Liver (tissue), 8 donors: ENCODE measurements at regions not wholly inside any gene's neighbourhood (a gene's known extent, or its start where the extent isn't known, plus 50 kb on each side); places are given as distances from the start of the nearest gene placed in this dataset.

ENCODE experiments used
- DNase-seq: peaks from one replicate; pipeline ENCODE4 v3.0.0-alpha.2; 2017; ENCODE audit warnings: low spot score
- H3K27ac ChIP-seq, 2 donors: one replicate each; pipeline ENCODE4 v1.7.0; 2013; ENCODE audit warnings: inconsistent platforms in 2 of 2, low read length in 2 of 2, control low read depth in 1 of 2, low read depth in 1 of 2, mild to moderate bottlenecking in 1 of 2
- H3K27me3 ChIP-seq, 4 donors: one replicate each; pipeline versions ENCODE4 v1.6.1 to v1.7.0; 2013; ENCODE audit warnings: low read length in 3 of 4, inconsistent platforms in 1 of 4, mild to moderate bottlenecking in 1 of 4, moderate library complexity in 1 of 4; ENCODE audit not compliant: control insufficient read depth in 4 of 4, insufficient read depth in 4 of 4
- H3K36me3 ChIP-seq, 4 donors: one replicate each; pipeline versions ENCODE4 v1.6.1 to v1.7.0; 2013; ENCODE audit warnings: low read length in 3 of 4, mild to moderate bottlenecking in 3 of 4, low read depth in 1 of 4, moderate library complexity in 1 of 4; ENCODE audit not compliant: control insufficient read depth in 4 of 4, insufficient read depth in 3 of 4
- H3K4me1 ChIP-seq, 4 donors: one replicate each; pipeline versions ENCODE4 v1.6.1 to v1.7.0; 2013; ENCODE audit warnings: low read length in 3 of 4, mild to moderate bottlenecking in 3 of 4, moderate library complexity in 1 of 4; ENCODE audit not compliant: control insufficient read depth in 4 of 4, insufficient read depth in 4 of 4
- H3K4me3 ChIP-seq, 3 donors: one replicate each; pipeline versions ENCODE4 v1.6.1 to v1.7.0; 2013; ENCODE audit warnings: low read length in 3 of 3, control low read depth in 1 of 3, low read depth in 1 of 3, mild to moderate bottlenecking in 1 of 3
- H3K9ac ChIP-seq, 2 donors: one replicate each; pipeline ENCODE4 v1.7.0; 2013; ENCODE audit warnings: low read length in 2 of 2, mild to moderate bottlenecking in 2 of 2, moderate library complexity in 2 of 2, control low read depth in 1 of 2, low read depth in 1 of 2
- H3K9me3 ChIP-seq, 4 donors: one replicate each; pipeline versions ENCODE4 v1.6.1 to v1.7.0; 2013; ENCODE audit warnings: low read length in 3 of 4; ENCODE audit not compliant: control insufficient read depth in 4 of 4
- ATF3 ChIP-seq: IDR thresholded peaks from 2 replicates; pipeline ENCODE4 v1.6.1; 2016; ENCODE audit warnings: antibody characterized with exemption
- CTCF ChIP-seq: fragments of 150-350 bp; IDR thresholded peaks from 2 replicates; pipeline ENCODE4 v1.5.1; 2017; ENCODE audit warnings: improper control_type of control experiment, low read depth, low read length; ENCODE audit not compliant: missing input control
- EGR1 ChIP-seq, 2 donors: IDR thresholded peaks; 2 replicates each; pipeline ENCODE4 v1.6.1; 2016 to 2018; ENCODE audit warnings: antibody characterized with exemption in 2 of 2, low read depth in 2 of 2
- FOXA1 ChIP-seq: IDR thresholded peaks from 2 replicates; pipeline ENCODE4 v1.6.1; 2016; ENCODE audit warnings: antibody characterized with exemption
- FOXA2 ChIP-seq: IDR thresholded peaks from 2 replicates; pipeline ENCODE4 v1.6.1; 2016; ENCODE audit warnings: antibody characterized with exemption
- GABPA ChIP-seq, 2 donors: IDR thresholded peaks in 1 of 2; conservative IDR thresholded peaks in 1 of 2; 2 replicates each; pipeline ENCODE4 v1.6.1; 2016; ENCODE audit warnings: antibody characterized with exemption in 2 of 2, mild to moderate bottlenecking in 1 of 2, moderate library complexity in 1 of 2
- HNF4A ChIP-seq, 2 donors: conservative IDR thresholded peaks; 2 replicates each; pipeline ENCODE4 v1.6.1; 2016; ENCODE audit warnings: antibody characterized with exemption in 2 of 2, mild to moderate bottlenecking in 2 of 2
- MAX ChIP-seq: IDR thresholded peaks from 2 replicates; pipeline ENCODE4 v1.6.1; 2016; ENCODE audit warnings: antibody characterized with exemption
- NR2F2 ChIP-seq: IDR thresholded peaks from 2 replicates; pipeline ENCODE4 v1.6.1; 2016; ENCODE audit warnings: antibody characterized with exemption
- RAD21 ChIP-seq, 2 donors: IDR thresholded peaks; 2 replicates each; pipeline ENCODE4 v1.6.1; 2016; ENCODE audit warnings: antibody characterized with exemption in 2 of 2, mild to moderate bottlenecking in 2 of 2
- SP1 ChIP-seq: IDR thresholded peaks from 2 replicates; pipeline ENCODE4 v1.6.1; 2018; ENCODE audit warnings: antibody characterized with exemption, mild to moderate bottlenecking
- TAF1 ChIP-seq: conservative IDR thresholded peaks from 2 replicates; pipeline ENCODE4 v1.6.1; 2016; ENCODE audit warnings: antibody characterized with exemption, mild to moderate bottlenecking
- ZBTB33 ChIP-seq: IDR thresholded peaks from 2 replicates; pipeline ENCODE4 v1.6.1; 2016; ENCODE audit warnings: antibody characterized with exemption
- WGBS: extraction: QIAGEN DNeasy Blood & Tissue Kit; methylation state at CpG from one replicate; pipeline ENCODE4 v1.1.7; 2013; 5-methylcytosine and 5-hydroxymethylcytosine counted together
- donor health status: healthy.
- donor health status: healthy.
- donor health status: healthy.
- donor health status: healthy.
- donor health status: healthy.

GRCh38 chr16:85296859-85297660, 184.8 kb upstream of the CIBAR2 start:
- Histone ChIP-seq H3K9me3 (no peaks in the 10 kb centered on the region), H3K9ac (no peak overlapping the region), H3K27me3 (no peaks in the 10 kb centered on the region), H3K4me1 (peaks cover 3 to 24% (median 14%) of the 10 kb centered on the region in 4 donors), H3K4me3 (no peak overlapping the region), H3K36me3 (no peaks in the 10 kb centered on the region), H3K27ac (no peak overlapping the region)
- DNase-seq: peak; percentile 66
- WGBS: 36% methylated on average over 18 of the region's 18 CpGs
- TF ChIP-seq CTCF (peak; percentile 59), TAF1 (no peak), RAD21 (IDR thresholded peaks at IDR 0.05) (peak; percentile 65 to 78)

GRCh38 chr16:85297881-85298280, 185.6 kb upstream of the CIBAR2 start:
- H3K9me3 ChIP-seq: no peaks in the 10 kb centered on the region
- no peak overlapping the region for H3K4me3 ChIP-seq
- TF ChIP-seq EGR1 (IDR thresholded peaks at IDR 0.05; ENCODE audit: low read depth in 2 of 2) (no peak), FOXA2 (no peak), MAX (no peak), CTCF (no peak), ATF3 (no peak), NR2F2 (no peak), SP1 (no peak)
- H3K9ac ChIP-seq: no peak overlapping the region
- 94% methylated on average over 9 of the region's 9 CpGs for WGBS
- H3K27ac ChIP-seq: no peak overlapping the region
- peaks cover 3 to 19% (median 15%) of the 10 kb centered on the region in 4 donors for H3K4me1 ChIP-seq
- H3K36me3 ChIP-seq: no peaks in the 10 kb centered on the region
- no peaks in the 10 kb centered on the region for H3K27me3 ChIP-seq
- no peak for DNase-seq

- 83% methylated on average over 20 of the region's 20 CpGs for WGBS
- Histone ChIP-seq H3K9me3 (no peaks in the 10 kb centered on the region), H3K27me3 (no peaks in the 10 kb centered on the region), H3K9ac (no peak overlapping the region), H3K36me3 (no peaks in the 10 kb centered on the region), H3K4me3 (no peak overlapping the region), H3K4me1 (peaks cover 0 to 26% (median 9%) of the 10 kb centered on the region in 4 donors), H3K27ac (no peak overlapping the region)
- DNase-seq: no peak
- TF ChIP-seq ZBTB33 (no peak), CTCF (no peak), FOXA1 (no peak), GABPA (IDR thresholded peaks at IDR 0.05 in 1 of 2, conservative IDR thresholded peaks at IDR 0.05 in 1 of 2) (no peak), HNF4A (conservative IDR thresholded peaks at IDR 0.05) (no peak), ATF3 (no peak)
These were observed 188.2 kb upstream of the CIBAR2 start for GRCh38 chr16:85300406-85300968.
